ENCODE measurements at regions not wholly inside any gene's neighbourhood (a gene's known extent, or its start where the extent isn't known, plus 50 kb on each side); places are given as distances from the start of the nearest gene placed in this dataset.
"Not testable (repeated sequence)": the region's sequence is repeated elsewhere in the genome, so short reads cannot be mapped to it uniquely, and the experiment has no call there.

- DNase-seq (ENCODE audit: low read depth), result no peak
These were observed 1970.2 kb upstream of the FLRT2 start for GRCh38 chr14:83559721-83560120.

- DNase-seq (ENCODE audit: low read depth), result no peak
These were observed 1968.7 kb upstream of the FLRT2 start for GRCh38 chr14:83561261-83561660.

- DNase-seq (ENCODE audit: low read depth), result no peak
These were observed 1963.4 kb upstream of the FLRT2 start for GRCh38 chr14:83566567-83566966.

GRCh38 chr14:83568141-83568540 lies 1961.8 kb upstream of the FLRT2 start:
- no peak for DNase-seq (ENCODE audit: low read depth)

GRCh38 chr14:83575301-83575700 lies 1954.6 kb upstream of the FLRT2 start:
- no peak for DNase-seq (ENCODE audit: low read depth)

- DNase-seq (ENCODE audit: low read depth), result no peak
These were observed 1946.7 kb upstream of the FLRT2 start for GRCh38 chr14:83583201-83583600.

- DNase-seq (ENCODE audit: low read depth), result no peak
These were observed 1935.1 kb upstream of the FLRT2 start for GRCh38 chr14:83594874-83595273.

- DNase-seq (ENCODE audit: low read depth), result no peak
These were observed 1922.3 kb upstream of the FLRT2 start for GRCh38 chr14:83607682-83608081.

GRCh38 chr14:83611491-83611890 lies 1918.5 kb upstream of the FLRT2 start:
- no peak for DNase-seq (ENCODE audit: low read depth)

GRCh38 chr14:83611906-83612390 lies 1918.0 kb upstream of the FLRT2 start:
- no peak for DNase-seq (ENCODE audit: low read depth)

GRCh38 chr14:83614956-83615355 lies 1915.0 kb upstream of the FLRT2 start:
- no peak for DNase-seq (ENCODE audit: low read depth)

- DNase-seq (ENCODE audit: low read depth), result no peak
These were observed 1905.4 kb upstream of the FLRT2 start for GRCh38 chr14:83624541-83624940.

GRCh38 chr14:83632375-83632774 lies 1897.6 kb upstream of the FLRT2 start:
- DNase-seq (ENCODE audit: low read depth), result no peak

GRCh38 chr14:83638748-83639504 lies 1891.0 kb upstream of the FLRT2 start:
- DNase-seq (ENCODE audit: low read depth), result no peak

GRCh38 chr14:83639505-83639875 lies 1890.5 kb upstream of the FLRT2 start:
- DNase-seq (ENCODE audit: low read depth), result not testable (repeated sequence)

- no peak for DNase-seq (ENCODE audit: low read depth)
These were observed 1883.7 kb upstream of the FLRT2 start for GRCh38 chr14:83646228-83646627.

GRCh38 chr14:83660597-83660996 lies 1869.3 kb upstream of the FLRT2 start:
- DNase-seq (ENCODE audit: low read depth), result no peak

GRCh38 chr14:83664389-83664788 lies 1865.6 kb upstream of the FLRT2 start:
- no peak for DNase-seq (ENCODE audit: low read depth)

- no peak for DNase-seq (ENCODE audit: low read depth)
These were observed 1840.7 kb upstream of the FLRT2 start for GRCh38 chr14:83689265-83689664.

GRCh38 chr14:83697099-83697498 lies 1832.8 kb upstream of the FLRT2 start:
- no peak for DNase-seq (ENCODE audit: low read depth)

GRCh38 chr14:83702619-83703018 lies 1827.3 kb upstream of the FLRT2 start:
- no peak for DNase-seq (ENCODE audit: low read depth)

- no peak for DNase-seq (ENCODE audit: low read depth)
These were observed 1823.6 kb upstream of the FLRT2 start for GRCh38 chr14:83706231-83706954.

- DNase-seq (ENCODE audit: low read depth), result no peak
These were observed 1822.9 kb upstream of the FLRT2 start for GRCh38 chr14:83707056-83707455.

- DNase-seq (ENCODE audit: low read depth), result no peak
These were observed 1820.8 kb upstream of the FLRT2 start for GRCh38 chr14:83709116-83709515.

Data from GM04503 (cell line).